HepG2 (cell line): ENCODE measurements at regions not wholly inside any gene's neighbourhood (a gene's known extent, or its start where the extent isn't known, plus 50 kb on each side); places are given as distances from the start of the nearest gene placed in this dataset.
A peak's percentile ranks its signal among the peaks of the same experiment; 100 is the strongest.

ENCODE experiments used
- ATAC-seq: fragments of 200-7000 bp; cut with Tn5 transposase; 3 replicates; pipeline ENCODE4 v1.9.1; 2020; ENCODE audit warnings: mild to moderate bottlenecking, moderate library complexity
- BruUV-seq: library from RNA; stranded (reverse); fragments of 400-500 nt; replicated peaks from 2 replicates; lab custom pipeline; 2021; lab: Mats Ljungman, UMichigan
- CTCF ChIA-PET: fragments of 300-600 bp; formaldehyde crosslinking; extraction: SDS; loops from one replicate; lab custom pipeline; 2021; ENCODE audit warnings: low total read pairs, inconsistent platforms, low intra/inter-chr PET ratio; lab: Yijun Ruan, JAX
- POLR2A ChIA-PET: fragments of 350-600 bp; sonication (Branson Sonifier 250); formaldehyde crosslinking; loops from one replicate; lab custom pipeline; 2020; ENCODE audit warnings: antibody characterized with exemption, inconsistent platforms; lab: Yijun Ruan, JAX
- DNase-seq: peaks from one replicate; pipeline ENCODE4 v3.0.0-alpha.2; 2015; ENCODE audit warnings: low spot score
- FAIRE-seq: peaks from 3 replicates; lab custom pipeline; 2011; peaks lifted over from hg19 to GRCh38; lab: Jason Lieb, UNC
- H2AFZ ChIP-seq: one replicate; pipeline ENCODE4 v1.6.1; 2011; ENCODE audit warnings: low read length, inconsistent platforms
- H3K27ac ChIP-seq: fragments of 300-600 bp; 3 replicates; pipeline ENCODE4 v1.8.0; 2011; ENCODE audit warnings: mixed run types, mild to moderate bottlenecking, mixed read lengths, low read length, inconsistent platforms; ENCODE audit not compliant: insufficient read depth; ENCODE audit errors: extremely low read length
- H3K27me3 ChIP-seq, 2 experiments: fragments of 200-600 bp in 1 of 2; 2 replicates in 1 of 2; 3 replicates in 1 of 2; pipeline versions ENCODE4 v1.6.0 to v1.8.0; 2011; ENCODE audit warnings: low read length in 2 of 2, mild to moderate bottlenecking in 2 of 2, moderate library complexity in 2 of 2, inconsistent platforms in 1 of 2; ENCODE audit not compliant: insufficient read depth in 2 of 2, control insufficient read depth in 1 of 2
- H3K36me3 ChIP-seq, 2 experiments: fragments of 200-600 bp in 1 of 2; replicated peaks in 1 of 2; 2 replicates in 1 of 2; 3 replicates in 1 of 2; pipeline versions ENCODE4 v1.5.1 to v1.8.0; 2011; ENCODE audit warnings: low read length in 2 of 2, inconsistent platforms in 1 of 2; ENCODE audit not compliant: insufficient read depth in 2 of 2, control insufficient read depth in 1 of 2
- H3K4me1 ChIP-seq: 2 replicates; pipeline ENCODE4 v1.5.1; 2012; ENCODE audit warnings: low read length, inconsistent platforms; ENCODE audit not compliant: insufficient read depth
- H3K4me2 ChIP-seq: 2 replicates; pipeline ENCODE4 v1.6.0; 2011; ENCODE audit warnings: low read depth, low read length, inconsistent platforms
- H3K4me3 ChIP-seq, 3 experiments: fragments of 200-600 bp in 1 of 3; sonication (generic), shearing (Covaris generic) in 1 of 3; replicated peaks in 1 of 3; 2 replicates each; pipeline ENCODE4 v1.5.1; 2011 to 2016; ENCODE audit warnings: low read length in 3 of 3, inconsistent platforms in 2 of 3, low read depth in 2 of 3, mild to moderate bottlenecking in 2 of 3, control low read depth in 1 of 3, mixed read lengths in 1 of 3; ENCODE audit not compliant: insufficient read depth in 1 of 3
- H3K79me2 ChIP-seq: one replicate; pipeline ENCODE4 v1.6.1; 2011; ENCODE audit warnings: low read length, inconsistent platforms; ENCODE audit not compliant: insufficient read depth
- H3K9ac ChIP-seq: 2 replicates; pipeline ENCODE4 v1.6.0; 2011; ENCODE audit warnings: mild to moderate bottlenecking, low read depth, low read length, inconsistent platforms; ENCODE audit not compliant: insufficient read depth
- H3K9me3 ChIP-seq: 2 replicates; pipeline ENCODE4 v1.5.1; 2012; ENCODE audit warnings: mild to moderate bottlenecking, low read length
- H4K20me1 ChIP-seq: 2 replicates; pipeline ENCODE4 v1.6.0; 2011; ENCODE audit warnings: inconsistent platforms, mild to moderate bottlenecking, low read length, moderate library complexity; ENCODE audit not compliant: insufficient read depth
- ADNP ChIP-seq: sonication (generic); formaldehyde crosslinking; IDR thresholded peaks from 2 replicates; pipeline ENCODE4 v1.4.0; 2020; ENCODE audit warnings: missing genetic modification reagents
- MAF1 ChIP-seq: sonication (generic); formaldehyde crosslinking; IDR thresholded peaks from 2 replicates; pipeline ENCODE4 v1.5.0; 2020; ENCODE audit warnings: missing genetic modification reagents, borderline replicate concordance
- RFXAP ChIP-seq: sonication (generic); formaldehyde crosslinking; IDR thresholded peaks from 2 replicates; pipeline ENCODE4 v1.4.0; 2020; ENCODE audit warnings: missing genetic modification reagents, borderline replicate concordance
- SMARCC2 ChIP-seq: fragments of 450-650 bp; IDR thresholded peaks from 2 replicates; pipeline ENCODE4 v1.6.1; 2017; ENCODE audit warnings: antibody characterized with exemption, mild to moderate bottlenecking
- SPEN ChIP-seq: sonication (generic); formaldehyde crosslinking; IDR thresholded peaks from 2 replicates; pipeline ENCODE4 v1.5.1; 2020; ENCODE audit warnings: low read depth, mild to moderate bottlenecking, missing genetic modification reagents
- ZNF768 ChIP-seq: sonication (generic); formaldehyde crosslinking; IDR thresholded peaks from 2 replicates; pipeline ENCODE4 v1.4.0; 2020; ENCODE audit warnings: missing genetic modification reagents
- WGBS: methylation state at CpG from one replicate; pipeline ENCODE4 v1.1.6; 2017; ENCODE audit warnings: low lambda C conversion rate; 5-methylcytosine and 5-hydroxymethylcytosine counted together
- in situ Hi-C: cut with HindIII; loops from 2 replicates; pipeline ENCODE4 v1.10.0; 2017; ENCODE audit warnings: low pct_unique_long_range_greater_than_20kb; ENCODE audit not compliant: extremely low pct_ligation_motif_present
- intact Hi-C: fragments of 100-400 bp; cut with micrococcal nuclease; formaldehyde crosslinking; loops from one replicate; pipeline ENCODE4 v1.10.0; 2022; ENCODE audit not compliant: unreplicated experiment
- TF ChIP-seq, protein P1 (sequence below): sonication (generic); formaldehyde crosslinking; conservative IDR thresholded peaks from 2 replicates; pipeline ENCODE4 v1.8.1; 2023; ENCODE audit warnings: missing genetic modification reagents
- TF ChIP-seq, protein P2 (sequence below): sonication (generic); formaldehyde crosslinking; IDR thresholded peaks from 2 replicates; pipeline ENCODE4 v1.8.0; 2022; ENCODE audit warnings: missing genetic modification reagents, mild to moderate bottlenecking, borderline replicate concordance
- TF ChIP-seq, protein P3 (sequence below): IDR thresholded peaks from 2 replicates; pipeline ENCODE4 v1.6.1; 2016; ENCODE audit warnings: control low read depth

DNA sequence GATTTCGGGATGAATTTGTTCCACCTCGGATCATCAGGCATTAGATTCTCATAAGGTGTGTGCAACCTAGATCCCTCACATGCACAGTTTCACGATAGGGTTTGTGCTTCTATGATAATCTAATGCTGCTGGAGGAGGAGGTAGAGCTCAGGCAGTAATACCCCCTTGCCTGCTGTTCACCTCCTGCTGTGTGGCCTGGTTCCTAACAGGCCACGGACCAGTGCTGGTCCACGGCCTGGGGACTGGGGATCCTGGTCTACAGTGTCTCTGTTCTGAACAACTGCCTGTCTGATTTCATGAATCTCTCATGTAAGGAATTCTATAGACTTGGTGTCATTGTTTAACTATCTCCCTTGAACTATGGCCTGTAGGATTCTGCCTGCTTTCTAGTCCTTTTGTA lies 269.9 kb downstream of the SPRY1 start:
- Histone ChIP-seq H3K36me3 (peaks cover 2 to 3% of the 10 kb centered on the region in 2 experiments; a peak in 2 of 5 replicates), H3K4me1 (peaks cover 6% of the 10 kb centered on the region), H3K4me2 (no peak overlapping the region)
- CTCF ChIA-PET = no interaction called here
- no peak for DNase-seq
- in situ Hi-C loops = loop anchor here (10.0 kb wide), 1 partner anchor 552 kb away; no protein-coding TSS in a partner anchor
- no peak for TF ChIP-seq SMARCC2
- TF ChIP-seq, protein P1, sequence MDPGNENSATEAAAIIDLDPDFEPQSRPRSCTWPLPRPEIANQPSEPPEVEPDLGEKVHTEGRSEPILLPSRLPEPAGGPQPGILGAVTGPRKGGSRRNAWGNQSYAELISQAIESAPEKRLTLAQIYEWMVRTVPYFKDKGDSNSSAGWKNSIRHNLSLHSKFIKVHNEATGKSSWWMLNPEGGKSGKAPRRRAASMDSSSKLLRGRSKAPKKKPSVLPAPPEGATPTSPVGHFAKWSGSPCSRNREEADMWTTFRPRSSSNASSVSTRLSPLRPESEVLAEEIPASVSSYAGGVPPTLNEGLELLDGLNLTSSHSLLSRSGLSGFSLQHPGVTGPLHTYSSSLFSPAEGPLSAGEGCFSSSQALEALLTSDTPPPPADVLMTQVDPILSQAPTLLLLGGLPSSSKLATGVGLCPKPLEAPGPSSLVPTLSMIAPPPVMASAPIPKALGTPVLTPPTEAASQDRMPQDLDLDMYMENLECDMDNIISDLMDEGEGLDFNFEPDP (CRISPR knock-in tag) = 0 out of 2 replicates have a peak, but pooled peaks have one; percentile 64
- TF ChIP-seq ZNF768 (CRISPR knock-in tag) = peak; percentile 79
- TF ChIP-seq, all 625 proteins: peak for 2
- Histone ChIP-seq H4K20me1 (no peaks in the 10 kb centered on the region), H3K27me3 (no peaks in the 10 kb centered on the region), H3K9me3 (no peaks in the 10 kb centered on the region), H3K4me3 (no peak overlapping the region), H3K27ac (no peak overlapping the region), H3K79me2 (no peaks in the 10 kb centered on the region), H2AFZ (no peak overlapping the region), H3K9ac (no peak overlapping the region)
- intact Hi-C loops = no loop called here
- no peak for FAIRE-seq
- no TSS peak for BruUV-seq
- 98% methylated on average over 5 of the region's 5 CpGs for WGBS
- POLR2A ChIA-PET = no interaction called here
- no peak; the same call in 2 of the 3 replicates for ATAC-seq

DNA sequence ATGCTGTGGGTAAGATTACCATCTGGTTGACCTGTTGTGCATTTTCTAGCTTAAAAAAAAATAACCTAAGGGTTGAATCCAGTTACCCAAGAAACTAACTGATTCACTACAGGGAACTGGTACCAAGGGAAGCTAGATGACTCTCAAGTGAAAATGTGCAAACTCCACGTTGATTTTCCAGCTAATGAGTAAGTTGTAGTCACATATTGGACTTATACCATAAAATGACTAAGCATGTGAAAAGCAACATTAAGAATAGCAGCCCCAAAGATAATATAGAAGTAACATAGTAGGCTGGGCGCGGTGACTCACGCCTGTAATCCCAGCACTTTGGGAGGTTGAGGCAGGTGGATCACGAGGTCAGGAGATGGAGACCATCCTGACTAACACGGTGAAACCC lies 270.9 kb downstream of the SPRY1 start:
- no TSS peak for BruUV-seq
- no peaks in the 10 kb centered on the region for H3K9me3 ChIP-seq
- WGBS = 97% methylated on average over 6 of the region's 6 CpGs
- intact Hi-C loops (no loop called here), in situ Hi-C loops (loop anchor here (10.0 kb wide), 1 partner anchor 553 kb away; no protein-coding TSS in a partner anchor)
- H3K9ac ChIP-seq = no peak overlapping the region
- ATAC-seq (no peak), DNase-seq (no peak), FAIRE-seq (no peak)
- peaks cover 2 to 3% of the 10 kb centered on the region in 2 experiments; a peak in 2 of 5 replicates for H3K36me3 ChIP-seq
- CTCF ChIA-PET = no interaction called here
- POLR2A ChIA-PET = no interaction called here
- H3K27ac ChIP-seq = no peak overlapping the region
- H3K27me3 ChIP-seq = no peaks in the 10 kb centered on the region
- no peaks in the 10 kb centered on the region for H3K79me2 ChIP-seq
- H3K4me3 ChIP-seq = no peak overlapping the region
- H4K20me1 ChIP-seq = no peaks in the 10 kb centered on the region
- H3K4me2 ChIP-seq = no peak overlapping the region
- H2AFZ ChIP-seq = no peak overlapping the region
- H3K4me1 ChIP-seq = peaks cover 6% of the 10 kb centered on the region
- TF ChIP-seq ADNP (CRISPR knock-in tag) (no peak), MAF1 (CRISPR knock-in tag) (no peak), SPEN (CRISPR knock-in tag) (no peak), RFXAP (CRISPR knock-in tag) (no peak)
- TF ChIP-seq, protein P2, sequence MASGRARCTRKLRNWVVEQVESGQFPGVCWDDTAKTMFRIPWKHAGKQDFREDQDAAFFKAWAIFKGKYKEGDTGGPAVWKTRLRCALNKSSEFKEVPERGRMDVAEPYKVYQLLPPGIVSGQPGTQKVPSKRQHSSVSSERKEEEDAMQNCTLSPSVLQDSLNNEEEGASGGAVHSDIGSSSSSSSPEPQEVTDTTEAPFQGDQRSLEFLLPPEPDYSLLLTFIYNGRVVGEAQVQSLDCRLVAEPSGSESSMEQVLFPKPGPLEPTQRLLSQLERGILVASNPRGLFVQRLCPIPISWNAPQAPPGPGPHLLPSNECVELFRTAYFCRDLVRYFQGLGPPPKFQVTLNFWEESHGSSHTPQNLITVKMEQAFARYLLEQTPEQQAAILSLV = no peak
- TF ChIP-seq, protein P3, sequence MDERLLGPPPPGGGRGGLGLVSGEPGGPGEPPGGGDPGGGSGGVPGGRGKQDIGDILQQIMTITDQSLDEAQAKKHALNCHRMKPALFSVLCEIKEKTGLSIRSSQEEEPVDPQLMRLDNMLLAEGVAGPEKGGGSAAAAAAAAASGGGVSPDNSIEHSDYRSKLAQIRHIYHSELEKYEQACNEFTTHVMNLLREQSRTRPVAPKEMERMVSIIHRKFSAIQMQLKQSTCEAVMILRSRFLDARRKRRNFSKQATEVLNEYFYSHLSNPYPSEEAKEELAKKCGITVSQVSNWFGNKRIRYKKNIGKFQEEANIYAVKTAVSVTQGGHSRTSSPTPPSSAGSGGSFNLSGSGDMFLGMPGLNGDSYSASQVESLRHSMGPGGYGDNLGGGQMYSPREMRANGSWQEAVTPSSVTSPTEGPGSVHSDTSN = no peak
